Fibroblast of peridontal ligament (primary cell): ENCODE measurements at regions not wholly inside any gene's neighbourhood (a gene's known extent, or its start where the extent isn't known, plus 50 kb on each side); places are given as distances from the start of the nearest gene placed in this dataset.
A peak's percentile ranks its signal among the peaks of the same experiment; 100 is the strongest.
"Not testable (repeated sequence)": the region's sequence is repeated elsewhere in the genome, so short reads cannot be mapped to it uniquely, and the experiment has no call there.

Experiments used
- DNase-seq: peaks from one replicate; pipeline ENCODE4 v3.0.0-alpha.2; 2010; ENCODE audit errors: extremely low read depth

DNA sequence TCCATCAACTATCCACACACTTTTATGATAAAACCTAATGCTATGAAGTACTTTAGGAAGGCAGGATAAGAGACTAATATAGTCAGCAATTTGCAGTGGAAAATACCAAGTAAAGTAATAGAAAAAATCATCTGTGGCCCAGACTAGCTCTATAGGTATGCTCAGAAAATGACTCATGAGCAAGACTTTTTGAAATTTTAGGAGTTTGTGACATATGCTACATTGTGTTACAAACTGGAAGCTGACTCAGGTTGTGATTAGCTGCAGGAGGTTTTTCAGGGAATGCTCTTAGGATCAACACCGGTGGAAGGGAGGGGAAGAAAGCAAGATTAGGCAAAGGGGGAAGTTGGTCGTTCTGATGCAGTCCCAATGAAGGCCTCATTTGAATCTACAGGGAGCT lies 56.1 kb downstream of the FEZF1 start:
- DNase-seq = no peak

DNA sequence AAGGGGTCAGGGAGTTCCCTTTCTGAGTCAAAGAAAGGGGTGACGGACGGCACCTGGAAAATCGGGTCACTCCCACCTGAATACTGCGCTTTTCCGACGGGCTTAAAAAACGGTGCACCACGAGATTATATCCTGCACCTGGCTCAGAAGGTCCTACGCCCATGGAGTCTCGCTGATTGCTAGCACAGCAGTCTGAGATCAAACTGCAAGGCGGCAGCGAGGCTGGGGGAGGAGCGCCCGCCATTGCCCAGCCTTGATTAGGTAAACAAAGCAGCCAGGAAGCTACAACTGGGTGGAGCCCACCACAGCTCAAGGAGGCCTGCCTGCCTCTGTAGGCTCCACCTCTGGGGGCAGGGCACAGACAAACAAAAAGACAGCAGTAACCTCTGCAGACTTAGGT lies 65.8 kb downstream of the FEZF1 start:
- DNase-seq = not testable (repeated sequence)

- not testable (repeated sequence) for DNase-seq
These were observed 66.3 kb downstream of the FEZF1 start for GRCh38 chr7:122238297-122238696.

- no peak for DNase-seq
These were observed 78.7 kb downstream of the FEZF1 start for GRCh38 chr7:122225874-122226273.

- DNase-seq = peak; percentile 56
These were observed 75.3 kb upstream of the AASS start for GRCh38 chr7:122219253-122219865.

DNA sequence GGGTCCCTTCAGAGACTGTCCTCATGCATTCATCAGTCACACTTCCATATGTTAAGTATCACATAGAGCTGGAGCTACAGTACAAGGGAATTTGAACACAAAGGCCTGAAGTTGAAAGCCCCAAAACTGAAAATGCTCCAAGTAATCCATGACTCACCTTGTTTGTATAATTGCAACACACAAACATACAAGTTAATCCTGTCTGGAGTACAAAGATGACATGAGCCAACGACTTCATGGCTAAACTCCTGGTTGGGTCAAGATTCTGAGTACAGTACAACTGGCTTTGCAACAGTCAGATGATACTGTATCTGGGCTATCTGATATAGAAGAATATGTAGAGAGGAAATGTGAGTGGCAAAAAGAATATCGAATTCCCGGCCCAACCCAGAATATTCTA lies 73.1 kb upstream of the AASS start:
- peak; percentile 2 for DNase-seq

GRCh38 chr7:122212754-122213153 lies 68.7 kb upstream of the AASS start:
- no peak for DNase-seq

- DNase-seq = no peak
These were observed 67.3 kb upstream of the AASS start for GRCh38 chr7:122211362-122211761.

- no peak for DNase-seq
These were observed 62.9 kb upstream of the AASS start for GRCh38 chr7:122206985-122207384.

DNA sequence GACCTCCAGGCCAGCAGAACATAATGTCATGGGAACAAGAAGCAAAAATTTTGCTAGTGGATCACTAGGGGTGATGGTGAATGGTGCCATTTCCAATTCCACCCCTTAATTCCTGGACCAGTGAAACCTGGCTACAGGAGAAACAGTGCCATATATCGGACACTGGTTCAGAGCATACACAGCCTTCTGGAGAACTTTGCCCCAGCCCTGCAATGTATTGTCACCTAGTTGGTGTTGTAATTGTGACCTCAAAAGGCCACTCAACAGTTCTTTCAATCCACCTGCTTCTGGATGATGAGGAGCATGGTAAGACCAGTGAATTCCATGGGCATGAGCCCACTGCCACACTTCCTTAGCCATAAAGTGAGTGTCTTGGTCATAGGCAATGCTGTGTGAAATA lies 59.8 kb upstream of the AASS start:
- no peak for DNase-seq

DNA sequence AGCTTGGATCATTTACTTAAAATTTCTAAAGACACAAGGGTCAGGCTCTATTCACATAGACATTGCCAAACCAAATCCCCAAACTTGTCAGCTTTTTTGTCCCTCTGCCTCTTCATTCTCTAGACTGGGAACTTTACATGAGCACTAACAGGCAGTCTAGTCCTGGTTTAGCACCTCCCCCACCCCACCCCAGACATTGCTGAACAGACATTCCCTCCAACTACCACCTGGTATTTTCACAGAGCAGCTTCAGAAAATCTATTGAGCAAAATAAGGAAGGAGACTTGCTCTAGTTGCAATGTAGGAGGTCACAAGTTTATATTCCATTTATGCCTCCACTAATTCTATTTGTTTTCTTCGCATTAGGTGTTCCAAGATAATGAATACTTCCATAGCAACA lies 56.8 kb upstream of the AASS start:
- no peak for DNase-seq

- peak; percentile 2 for DNase-seq
These were observed 55.1 kb upstream of the AASS start for GRCh38 chr7:122199171-122199570.

GRCh38 chr7:122198581-122198980 lies 54.5 kb upstream of the AASS start:
- no peak for DNase-seq
